GM19438 (cell line): ENCODE measurements at regions not wholly inside any gene's neighbourhood (a gene's known extent, or its start where the extent isn't known, plus 50 kb on each side); places are given as distances from the start of the nearest gene placed in this dataset.

Experiments used
- ATAC-seq: cut with Tn5 transposase; IDR thresholded peaks from one replicate; pipeline ENCODE4 v1.9.1; 2021; ENCODE audit warnings: low read depth; ENCODE audit not compliant: unreplicated experiment

- no peak for ATAC-seq
Measured at GRCh38 chr20:24203526-24204183, 215.1 kb upstream of the GGTLC1 start.

- ATAC-seq, result no peak
Measured at GRCh38 chr20:24199501-24199900, 210.9 kb upstream of the GGTLC1 start.

GRCh38 chr20:24194143-24194542 lies 205.6 kb upstream of the GGTLC1 start:
- ATAC-seq, result no peak

GRCh38 chr20:24190905-24191304 lies 202.3 kb upstream of the GGTLC1 start:
- ATAC-seq, result no peak

GRCh38 chr20:24185791-24186190 lies 197.2 kb upstream of the GGTLC1 start:
- ATAC-seq, result no peak

- no peak for ATAC-seq
Measured at GRCh38 chr20:24181151-24181550, 192.6 kb upstream of the GGTLC1 start.

- ATAC-seq, result no peak
Measured at GRCh38 chr20:24169256-24169655, 180.7 kb upstream of the GGTLC1 start.

- ATAC-seq, result no peak
Measured at GRCh38 chr20:24166412-24166811, 177.8 kb upstream of the GGTLC1 start.

- no peak for ATAC-seq
Measured at GRCh38 chr20:24166123-24166381, 177.5 kb upstream of the GGTLC1 start.

GRCh38 chr20:24165301-24166122 lies 176.9 kb upstream of the GGTLC1 start:
- no peak for ATAC-seq

GRCh38 chr20:24164360-24164759 lies 175.8 kb upstream of the GGTLC1 start:
- ATAC-seq, result no peak

GRCh38 chr20:24163506-24163905 lies 174.9 kb upstream of the GGTLC1 start:
- no peak for ATAC-seq

- ATAC-seq, result no peak
Measured at GRCh38 chr20:24160563-24161281, 172.1 kb upstream of the GGTLC1 start.

GRCh38 chr20:24158281-24158680 lies 169.7 kb upstream of the GGTLC1 start:
- ATAC-seq, result no peak

- ATAC-seq, result no peak
Measured at GRCh38 chr20:24157213-24157612, 168.6 kb upstream of the GGTLC1 start.

- no peak for ATAC-seq
Measured at GRCh38 chr20:24153101-24154040, 164.8 kb upstream of the GGTLC1 start.

- ATAC-seq, result no peak
Measured at GRCh38 chr20:24151621-24152294, 163.2 kb upstream of the GGTLC1 start.

GRCh38 chr20:24150406-24150805 lies 161.8 kb upstream of the GGTLC1 start:
- no peak for ATAC-seq

GRCh38 chr20:24149881-24150307 lies 161.3 kb upstream of the GGTLC1 start:
- ATAC-seq, result no peak

GRCh38 chr20:24149175-24149574 lies 160.6 kb upstream of the GGTLC1 start:
- no peak for ATAC-seq
